Activated CD4-positive, alpha-beta T cell treated with anti-CD3 and anti-CD28 coated beads, Interleukin-2, amount 10 ng/mL, durations not matched to agents 24 days and 14 days (primary cell): ENCODE measurements at regions not wholly inside any gene's neighbourhood (a gene's known extent, or its start where the extent isn't known, plus 50 kb on each side); places are given as distances from the start of the nearest gene placed in this dataset.

Source experiments
- DNase-seq: peaks from one replicate; pipeline ENCODE4 v3.0.0; 2022
- H3K27ac Mint-ChIP-seq: one replicate; pipeline ENCODE4 v1.8.0; 2022; ENCODE audit warnings: mild to moderate bottlenecking, mixed read lengths
- H3K27me3 Mint-ChIP-seq: one replicate; pipeline ENCODE4 v1.8.0; 2022; ENCODE audit warnings: mixed read lengths
- H3K36me3 Mint-ChIP-seq: one replicate; pipeline ENCODE4 v1.8.0; 2022; ENCODE audit warnings: low read depth, mild to moderate bottlenecking, mixed read lengths
- H3K4me1 Mint-ChIP-seq: one replicate; pipeline ENCODE4 v1.8.0; 2021; ENCODE audit warnings: mixed read lengths
- H3K4me3 Mint-ChIP-seq: one replicate; pipeline ENCODE4 v1.8.0; 2022; ENCODE audit warnings: mild to moderate bottlenecking, moderate library complexity, mixed read lengths
- H3K9me3 Mint-ChIP-seq: one replicate; pipeline ENCODE4 v1.8.0; 2021; ENCODE audit warnings: mixed read lengths
- intact Hi-C: fragments of 100-400 bp; cut with micrococcal nuclease; formaldehyde crosslinking; loops from one replicate; pipeline ENCODE4 v1.15.1; 2023

DNA sequence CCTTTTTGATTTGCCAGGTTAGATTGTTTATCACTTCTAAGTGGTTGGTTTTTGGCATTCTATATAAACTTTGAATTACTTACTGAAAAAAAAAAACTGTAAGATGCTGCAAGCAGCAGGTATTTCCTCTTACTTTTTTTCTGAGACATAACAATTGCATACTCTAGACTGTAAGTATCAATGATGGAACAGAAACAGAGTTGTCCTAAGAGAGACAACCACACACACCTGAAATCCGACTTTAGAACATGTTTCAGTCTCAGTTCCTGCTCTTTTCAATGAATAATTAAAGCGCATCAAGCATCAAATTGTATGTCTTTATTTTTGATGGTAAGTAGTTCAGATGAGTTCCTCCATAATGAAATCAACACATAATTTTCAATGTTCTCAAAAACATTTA lies 105.3 kb upstream of the KHDRBS2 start:
- H3K4me3 Mint-ChIP-seq = no peak overlapping the region

DNA sequence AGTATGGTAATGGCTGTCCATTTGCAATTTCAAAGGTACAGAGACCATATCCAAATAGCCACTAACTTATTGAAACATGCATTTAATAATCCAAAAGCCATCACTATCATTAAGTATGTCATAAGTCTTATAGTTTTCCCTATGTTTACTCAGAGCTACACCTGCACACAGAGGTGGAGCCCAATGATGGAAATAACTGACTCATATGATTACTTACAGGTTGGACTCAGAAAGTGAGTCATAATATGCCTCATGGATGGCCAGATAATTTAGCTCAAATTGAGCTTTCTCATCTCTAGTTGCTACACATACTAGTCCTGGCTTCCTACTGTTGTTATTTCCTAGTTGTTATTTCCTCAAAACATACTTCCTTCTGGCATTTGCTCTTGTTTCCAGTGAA lies 104.4 kb upstream of the KHDRBS2 start:
- intact Hi-C loops = no loop called here
- no peak for DNase-seq
- no peak overlapping the region for H3K4me3 Mint-ChIP-seq
- H3K27me3 Mint-ChIP-seq = no peaks in the 10 kb centered on the region
- H3K27ac Mint-ChIP-seq = no peak overlapping the region
- H3K9me3 Mint-ChIP-seq = no peaks in the 10 kb centered on the region
- no peaks in the 10 kb centered on the region for H3K4me1 Mint-ChIP-seq
- no peaks in the 10 kb centered on the region for H3K36me3 Mint-ChIP-seq

More for the DNA sequence above, 105.3 kb upstream of the KHDRBS2 start:
- intact Hi-C loops = no loop called here
- Mint-ChIP-seq H3K27ac (no peak overlapping the region), H3K27me3 (no peaks in the 10 kb centered on the region), H3K4me1 (no peaks in the 10 kb centered on the region), H3K36me3 (no peaks in the 10 kb centered on the region), H3K9me3 (no peaks in the 10 kb centered on the region)
- no peak for DNase-seq

DNA sequence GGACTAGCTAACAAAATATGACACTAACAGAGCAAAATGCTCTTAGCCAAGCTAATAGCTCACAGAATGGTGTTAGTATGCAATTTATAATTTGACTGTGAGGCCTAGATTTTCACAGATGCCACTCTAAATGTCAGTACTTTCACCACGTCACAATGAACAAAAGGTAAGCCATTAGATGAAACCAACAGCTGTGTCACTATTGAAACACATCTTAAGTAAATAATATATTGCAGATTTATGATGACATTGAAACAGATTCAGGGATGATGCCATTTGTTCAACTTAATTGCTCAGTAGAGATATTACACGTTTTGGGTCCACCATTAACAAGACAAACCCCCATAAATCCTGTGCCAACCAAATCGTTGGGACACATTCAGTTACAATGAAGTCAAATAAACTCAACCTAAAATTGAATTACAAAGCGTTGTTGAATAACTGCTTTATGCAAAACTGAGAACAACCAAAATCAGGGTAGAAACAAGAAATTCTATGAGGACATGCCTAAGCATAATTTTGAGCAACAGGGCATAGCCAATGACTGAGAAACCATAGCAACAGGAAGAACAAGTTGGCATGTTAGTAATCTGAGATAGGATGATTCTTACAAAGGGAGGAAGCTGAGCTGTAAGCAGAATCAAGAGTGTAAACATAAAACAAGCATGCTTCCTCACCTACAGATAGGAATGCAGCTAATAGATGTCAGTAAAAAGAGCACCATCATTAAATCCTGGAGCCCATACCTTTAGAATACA lies 85.6 kb upstream of the KHDRBS2 start:
- DNase-seq = no peak
- Mint-ChIP-seq H3K4me1 (no peaks in the 10 kb centered on the region), H3K27me3 (no peaks in the 10 kb centered on the region), H3K27ac (no peak overlapping the region), H3K9me3 (peaks cover 3% of the 10 kb centered on the region), H3K36me3 (no peaks in the 10 kb centered on the region), H3K4me3 (no peak overlapping the region)
- intact Hi-C loops = no loop called here

DNA sequence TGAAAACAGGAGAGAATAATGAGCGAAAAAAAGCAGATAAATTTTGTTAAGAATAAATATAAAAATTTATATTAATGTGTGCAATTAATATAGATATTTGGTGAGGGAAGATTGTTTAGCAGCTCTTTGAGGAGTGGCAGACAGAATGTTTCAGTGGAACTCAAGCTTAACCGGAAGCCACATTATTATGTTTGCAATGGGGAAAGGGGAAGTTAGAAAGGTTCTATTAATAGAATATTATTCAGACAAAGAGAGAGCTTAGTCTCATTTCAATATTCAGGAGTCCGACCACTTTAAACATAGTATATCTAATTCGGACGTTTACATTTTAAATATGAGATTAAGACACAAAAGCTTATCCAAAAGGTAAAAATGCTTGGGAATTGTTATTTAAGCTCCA lies 81.6 kb upstream of the KHDRBS2 start:
- Mint-ChIP-seq H3K4me3 (no peak overlapping the region), H3K27ac (no peak overlapping the region), H3K9me3 (peaks cover 3% of the 10 kb centered on the region), H3K27me3 (no peaks in the 10 kb centered on the region), H3K4me1 (no peaks in the 10 kb centered on the region), H3K36me3 (no peaks in the 10 kb centered on the region)
- DNase-seq = no peak
- intact Hi-C loops = no loop called here

DNA sequence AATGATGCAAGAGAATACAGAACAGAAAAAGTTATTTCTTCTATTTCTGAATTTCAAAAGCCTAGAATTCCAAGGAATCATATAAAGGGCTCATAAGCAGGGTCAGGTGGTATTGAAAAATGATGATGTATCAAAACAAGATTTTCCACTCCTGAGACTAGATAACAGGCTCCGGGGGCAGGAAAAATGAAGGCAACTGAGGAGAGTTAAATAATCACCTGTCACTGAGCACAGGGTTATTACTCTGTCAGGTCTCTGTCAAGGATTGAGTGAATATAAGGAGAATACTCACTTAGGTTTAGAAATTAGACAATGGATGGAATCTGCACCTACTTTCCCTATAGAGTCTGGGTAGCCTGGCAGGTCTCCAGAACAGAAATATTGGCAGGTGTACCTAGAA lies 76.1 kb upstream of the KHDRBS2 start:
- intact Hi-C loops = no loop called here
- no peak overlapping the region for H3K27ac Mint-ChIP-seq
- H3K4me1 Mint-ChIP-seq = no peaks in the 10 kb centered on the region
- H3K36me3 Mint-ChIP-seq = no peaks in the 10 kb centered on the region
- H3K27me3 Mint-ChIP-seq = no peaks in the 10 kb centered on the region
- DNase-seq = no peak
- H3K9me3 Mint-ChIP-seq = peaks cover 3% of the 10 kb centered on the region
- H3K4me3 Mint-ChIP-seq = no peak overlapping the region

DNA sequence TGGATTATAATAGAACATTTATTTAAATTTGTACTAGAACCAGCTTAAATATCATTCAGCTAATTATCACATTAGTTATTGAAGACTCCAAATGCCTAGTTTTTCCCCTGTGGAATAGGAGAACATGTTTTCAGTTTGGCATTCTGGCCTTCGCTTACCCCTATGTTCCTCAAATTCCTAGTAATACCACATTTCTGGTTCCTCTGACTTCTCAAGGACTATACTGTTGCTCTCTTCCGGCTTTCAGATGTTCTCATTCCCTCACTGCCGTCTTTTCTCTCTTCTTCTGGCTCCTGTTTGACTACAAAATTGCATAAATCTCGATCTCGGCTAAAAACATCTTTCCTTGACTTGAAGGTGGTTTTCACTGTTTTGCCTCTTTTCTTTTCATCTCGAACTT lies 71.8 kb upstream of the KHDRBS2 start:
- Mint-ChIP-seq H3K27ac (no peak overlapping the region), H3K9me3 (peaks cover 3% of the 10 kb centered on the region)

DNA sequence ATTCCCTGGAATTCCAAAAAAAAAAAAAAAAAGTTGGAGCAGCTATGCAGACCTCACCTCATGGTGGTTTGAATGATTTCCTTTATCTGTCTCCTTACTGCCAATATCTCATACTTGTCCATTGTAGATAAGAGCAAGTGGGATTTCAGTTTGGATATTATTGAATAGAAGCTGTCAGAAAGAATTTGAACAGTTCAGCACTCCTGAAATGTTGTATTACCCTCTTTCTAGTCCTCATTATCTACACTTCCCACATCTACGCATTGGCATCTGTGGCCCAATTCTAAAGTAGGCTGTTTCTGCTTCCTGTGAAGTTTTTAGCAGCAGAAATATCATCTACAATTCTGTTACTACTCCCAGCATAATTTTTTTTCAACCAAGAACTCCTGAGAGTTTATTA lies 68.2 kb upstream of the KHDRBS2 start:
- H3K27me3 Mint-ChIP-seq = no peaks in the 10 kb centered on the region
- H3K36me3 Mint-ChIP-seq = no peaks in the 10 kb centered on the region
- no peaks in the 10 kb centered on the region for H3K4me1 Mint-ChIP-seq
- intact Hi-C loops = no loop called here
- DNase-seq = no peak
- no peak overlapping the region for H3K4me3 Mint-ChIP-seq
- no peaks in the 10 kb centered on the region for H3K9me3 Mint-ChIP-seq
- no peak overlapping the region for H3K27ac Mint-ChIP-seq

More for the DNA sequence above, 71.8 kb upstream of the KHDRBS2 start:
- no peak for DNase-seq
- no peaks in the 10 kb centered on the region for H3K36me3 Mint-ChIP-seq
- no peaks in the 10 kb centered on the region for H3K4me1 Mint-ChIP-seq
- intact Hi-C loops = no loop called here
- no peaks in the 10 kb centered on the region for H3K27me3 Mint-ChIP-seq
- no peak overlapping the region for H3K4me3 Mint-ChIP-seq

DNA sequence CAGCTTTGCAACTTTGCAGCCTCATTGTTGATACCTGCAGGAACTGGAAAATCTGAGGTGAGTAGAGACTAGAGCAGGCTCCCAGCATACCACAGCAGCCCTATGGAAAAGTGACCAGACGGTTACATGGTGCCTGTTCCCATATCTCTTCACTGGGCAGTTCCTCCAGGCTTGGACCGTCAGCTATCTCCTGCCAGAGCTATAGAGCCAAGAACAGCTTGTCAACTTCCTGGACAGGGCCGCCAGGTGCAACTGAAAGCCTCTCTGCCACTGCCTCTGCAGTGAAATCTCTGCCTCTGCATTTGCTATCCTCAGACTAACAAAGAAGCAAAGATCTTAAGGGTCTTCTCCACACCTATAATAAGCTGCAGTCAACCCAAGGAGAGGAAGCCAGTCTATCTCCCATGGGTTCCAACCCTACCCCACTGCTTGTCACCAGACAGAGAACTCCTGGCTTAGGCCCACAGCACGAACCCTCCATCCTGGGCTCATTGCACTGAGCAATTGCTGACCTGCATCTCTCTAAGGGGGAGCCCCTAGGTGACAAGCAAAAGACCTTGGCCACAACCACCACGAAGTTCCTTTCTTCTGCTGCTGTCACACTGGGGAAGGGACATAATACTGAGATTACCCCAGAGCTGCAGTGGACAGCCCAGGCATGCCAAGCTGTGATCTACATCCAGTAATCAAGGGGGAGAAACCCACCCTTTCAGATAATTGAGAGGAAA lies 60.1 kb upstream of the KHDRBS2 start:
- DNase-seq = no peak
- Mint-ChIP-seq H3K36me3 (no peaks in the 10 kb centered on the region), H3K4me3 (no peak overlapping the region), H3K4me1 (no peaks in the 10 kb centered on the region), H3K27ac (no peak overlapping the region), H3K9me3 (peaks cover 4% of the 10 kb centered on the region), H3K27me3 (no peaks in the 10 kb centered on the region)
- intact Hi-C loops = no loop called here

DNA sequence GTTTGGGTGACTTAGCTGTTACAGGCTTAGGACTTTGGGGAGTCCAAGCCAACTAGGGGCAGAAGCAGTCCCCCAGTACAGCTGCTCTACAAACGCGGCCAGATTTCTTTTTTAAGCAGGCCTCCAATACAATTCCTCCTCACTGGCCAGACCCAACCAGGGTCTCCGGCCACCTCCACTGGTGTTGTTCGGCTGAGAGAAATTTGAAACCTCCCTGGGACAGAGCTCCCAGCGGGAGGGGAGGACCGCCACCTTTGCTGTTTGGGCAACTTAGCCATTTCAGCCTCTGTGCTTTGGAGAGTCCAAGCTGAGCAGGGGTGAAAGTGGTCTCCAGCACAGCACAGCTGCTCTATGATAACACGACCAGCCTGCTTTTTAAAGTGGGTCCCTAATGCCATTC lies 59.4 kb upstream of the KHDRBS2 start:
- Mint-ChIP-seq H3K4me3 (no peak overlapping the region), H3K27me3 (no peaks in the 10 kb centered on the region), H3K9me3 (peaks cover 4% of the 10 kb centered on the region), H3K36me3 (no peaks in the 10 kb centered on the region), H3K27ac (no peak overlapping the region), H3K4me1 (no peaks in the 10 kb centered on the region)
- DNase-seq = no peak
- intact Hi-C loops = no loop called here

DNA sequence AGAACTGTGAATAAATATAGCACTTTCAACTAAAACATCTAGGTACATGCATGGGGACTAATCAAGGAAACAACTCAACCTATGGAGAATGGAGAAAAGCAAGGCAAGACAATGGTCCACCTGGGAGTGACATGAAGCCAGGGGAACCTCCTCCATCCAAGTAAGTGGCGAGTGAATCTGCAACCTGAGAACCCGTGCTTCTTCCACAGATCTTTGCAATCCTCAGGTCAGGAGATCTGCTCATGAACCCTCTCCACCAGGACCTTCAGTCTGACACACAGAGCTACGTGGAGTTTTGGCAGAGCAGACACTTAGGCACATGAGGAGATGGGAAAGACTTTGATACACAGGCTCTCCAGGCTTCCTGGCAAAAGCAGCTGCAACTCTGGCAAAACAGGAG lies 58.8 kb upstream of the KHDRBS2 start:
- intact Hi-C loops = no loop called here
- H3K4me1 Mint-ChIP-seq = no peaks in the 10 kb centered on the region

DNA sequence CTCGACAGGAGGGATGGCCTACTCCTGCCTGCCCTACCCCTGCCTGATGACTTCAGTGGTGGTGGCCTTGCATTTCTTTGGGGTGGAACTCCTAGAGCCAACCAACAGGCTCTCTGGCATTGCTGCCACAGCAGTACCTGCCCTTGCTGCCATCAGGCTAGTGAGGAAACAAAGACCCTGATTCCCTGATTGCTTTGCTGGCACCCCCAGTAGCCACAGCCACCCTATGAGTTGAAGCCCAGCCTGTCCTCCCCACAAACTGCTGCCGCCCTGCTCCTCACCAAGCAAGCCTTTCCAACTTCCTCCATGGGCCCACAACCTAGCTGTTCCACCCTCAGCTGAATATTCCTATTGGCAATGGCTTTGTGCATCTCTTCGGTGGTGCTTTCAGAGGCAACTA lies 52.5 kb upstream of the KHDRBS2 start:
- Mint-ChIP-seq H3K4me3 (no peak overlapping the region), H3K27ac (no peak overlapping the region), H3K4me1 (no peaks in the 10 kb centered on the region), H3K36me3 (no peaks in the 10 kb centered on the region), H3K27me3 (no peaks in the 10 kb centered on the region), H3K9me3 (peaks cover 13% of the 10 kb centered on the region)
- DNase-seq = no peak
- intact Hi-C loops = no loop called here

More for the DNA sequence above, 58.8 kb upstream of the KHDRBS2 start:
- Mint-ChIP-seq H3K27me3 (no peaks in the 10 kb centered on the region), H3K27ac (no peak overlapping the region), H3K9me3 (peaks cover 5% of the 10 kb centered on the region), H3K36me3 (no peaks in the 10 kb centered on the region), H3K4me3 (no peak overlapping the region)
- no peak for DNase-seq
